HepG2 (cell line): ENCODE measurements at regions not wholly inside any gene's neighbourhood (a gene's known extent, or its start where the extent isn't known, plus 50 kb on each side); places are given as distances from the start of the nearest gene placed in this dataset.

Experiments
- DZIP1 ChIP-seq: sonication (generic); formaldehyde crosslinking; IDR thresholded peaks from 2 replicates; pipeline ENCODE4 v1.5.0; 2020; ENCODE audit warnings: mild to moderate bottlenecking, missing genetic modification reagents
- HMGA1 ChIP-seq: sonication (generic); formaldehyde crosslinking; conservative IDR thresholded peaks from 2 replicates; pipeline ENCODE4 v1.4.0; 2020; ENCODE audit warnings: missing genetic modification reagents
- IRF9 ChIP-seq: sonication (generic); formaldehyde crosslinking; IDR thresholded peaks from 2 replicates; pipeline ENCODE4 v1.8.0; 2022; ENCODE audit warnings: missing genetic modification reagents, mild to moderate bottlenecking, borderline replicate concordance
- RFX5 ChIP-seq: IDR thresholded peaks from 2 replicates; pipeline ENCODE4 v1.6.1; 2011; ENCODE audit warnings: low read depth, low read length, improper control_type of control experiment
- SOX5 ChIP-seq: IDR thresholded peaks from 2 replicates; pipeline ENCODE4 v1.6.1; 2016; ENCODE audit warnings: borderline replicate concordance
- TFE3 ChIP-seq: IDR thresholded peaks from 2 replicates; pipeline ENCODE4 v1.6.1; 2016
- ZBTB40 ChIP-seq, 2 experiments: fragments of 450-650 bp in 1 of 2; sonication (generic) in 1 of 2; formaldehyde crosslinking in 1 of 2; IDR thresholded peaks; 2 replicates each; pipeline versions ENCODE4 v1.6.1 to v1.8.0; 2016 to 2022; ENCODE audit warnings: antibody characterized with exemption in 1 of 2, mild to moderate bottlenecking in 1 of 2, missing genetic modification reagents in 1 of 2
- ZIK1 ChIP-seq: sonication (generic); formaldehyde crosslinking; IDR thresholded peaks from 2 replicates; pipeline ENCODE4 v1.5.0; 2020; ENCODE audit warnings: mild to moderate bottlenecking, low read depth, missing genetic modification reagents, borderline replicate concordance
- ZNF703 ChIP-seq: sonication (generic); formaldehyde crosslinking; IDR thresholded peaks from 2 replicates; pipeline ENCODE4 v1.5.1; 2020; ENCODE audit warnings: missing genetic modification reagents, mild to moderate bottlenecking, moderate library complexity, borderline replicate concordance
- ZNF724P ChIP-seq: sonication (generic); formaldehyde crosslinking; IDR thresholded peaks from 2 replicates; pipeline ENCODE4 v1.8.0; 2022; ENCODE audit warnings: missing genetic modification reagents, borderline replicate concordance

GRCh38 chr18:25416374-25416773, 64.4 kb upstream of the ZNF521 start (continued):
- TF ChIP-seq TFE3 (CRISPR knock-in tag), result no peak
- TF ChIP-seq HMGA1 (CRISPR knock-in tag), result no peak
- TF ChIP-seq ZNF724P (CRISPR knock-in tag), result no peak
- TF ChIP-seq ZBTB40 (IDR thresholded peaks at IDR 0.05), result no peak
- no peak for TF ChIP-seq ZBTB40 (CRISPR knock-in tag; IDR thresholded peaks at IDR 0.05)
- TF ChIP-seq DZIP1 (CRISPR knock-in tag), result no peak
- TF ChIP-seq SOX5, result no peak
- no peak for TF ChIP-seq ZNF703 (CRISPR knock-in tag)
- no peak for TF ChIP-seq ZIK1 (CRISPR knock-in tag)
- TF ChIP-seq RFX5, result no peak
- no peak for TF ChIP-seq IRF9 (CRISPR knock-in tag)
